ENCODE measurements at regions not wholly inside any gene's neighbourhood (a gene's known extent, or its start where the extent isn't known, plus 50 kb on each side); places are given as distances from the start of the nearest gene placed in this dataset.

DNA sequence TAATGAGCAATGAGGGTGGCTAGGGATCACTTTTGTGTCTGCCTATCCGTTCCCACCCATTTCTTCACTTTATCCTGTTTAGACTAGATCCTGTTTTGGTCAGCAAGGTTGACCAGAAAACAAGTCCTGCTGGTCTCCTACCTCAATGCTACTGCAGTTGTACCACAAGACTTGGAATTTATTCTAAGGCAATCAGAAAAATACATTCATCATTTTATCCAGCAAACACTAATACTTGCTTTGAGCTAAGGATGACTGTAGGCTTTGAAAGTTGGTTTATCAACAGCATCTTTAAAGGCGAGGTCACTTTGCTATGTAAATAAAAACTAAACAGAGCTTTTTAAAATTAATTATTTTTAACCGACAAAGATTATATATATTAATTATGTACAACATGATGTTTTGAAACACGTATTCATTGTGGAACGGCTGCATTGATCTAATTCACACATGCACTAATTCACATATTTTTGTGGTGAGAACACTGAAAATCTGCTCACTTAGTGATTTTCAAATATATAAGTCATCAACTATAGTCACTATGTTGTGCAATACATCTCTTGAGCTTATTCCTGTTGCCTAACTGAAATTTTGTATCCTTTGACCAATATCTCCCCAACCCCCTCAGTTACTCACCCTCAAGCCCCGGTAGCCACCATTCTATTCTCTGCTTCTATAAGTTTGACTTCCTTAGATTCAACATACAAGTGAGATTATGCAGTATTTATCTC lies 125.9 kb upstream of the HS3ST3A1 start (continued):
- TF ChIP-seq, protein P1, sequence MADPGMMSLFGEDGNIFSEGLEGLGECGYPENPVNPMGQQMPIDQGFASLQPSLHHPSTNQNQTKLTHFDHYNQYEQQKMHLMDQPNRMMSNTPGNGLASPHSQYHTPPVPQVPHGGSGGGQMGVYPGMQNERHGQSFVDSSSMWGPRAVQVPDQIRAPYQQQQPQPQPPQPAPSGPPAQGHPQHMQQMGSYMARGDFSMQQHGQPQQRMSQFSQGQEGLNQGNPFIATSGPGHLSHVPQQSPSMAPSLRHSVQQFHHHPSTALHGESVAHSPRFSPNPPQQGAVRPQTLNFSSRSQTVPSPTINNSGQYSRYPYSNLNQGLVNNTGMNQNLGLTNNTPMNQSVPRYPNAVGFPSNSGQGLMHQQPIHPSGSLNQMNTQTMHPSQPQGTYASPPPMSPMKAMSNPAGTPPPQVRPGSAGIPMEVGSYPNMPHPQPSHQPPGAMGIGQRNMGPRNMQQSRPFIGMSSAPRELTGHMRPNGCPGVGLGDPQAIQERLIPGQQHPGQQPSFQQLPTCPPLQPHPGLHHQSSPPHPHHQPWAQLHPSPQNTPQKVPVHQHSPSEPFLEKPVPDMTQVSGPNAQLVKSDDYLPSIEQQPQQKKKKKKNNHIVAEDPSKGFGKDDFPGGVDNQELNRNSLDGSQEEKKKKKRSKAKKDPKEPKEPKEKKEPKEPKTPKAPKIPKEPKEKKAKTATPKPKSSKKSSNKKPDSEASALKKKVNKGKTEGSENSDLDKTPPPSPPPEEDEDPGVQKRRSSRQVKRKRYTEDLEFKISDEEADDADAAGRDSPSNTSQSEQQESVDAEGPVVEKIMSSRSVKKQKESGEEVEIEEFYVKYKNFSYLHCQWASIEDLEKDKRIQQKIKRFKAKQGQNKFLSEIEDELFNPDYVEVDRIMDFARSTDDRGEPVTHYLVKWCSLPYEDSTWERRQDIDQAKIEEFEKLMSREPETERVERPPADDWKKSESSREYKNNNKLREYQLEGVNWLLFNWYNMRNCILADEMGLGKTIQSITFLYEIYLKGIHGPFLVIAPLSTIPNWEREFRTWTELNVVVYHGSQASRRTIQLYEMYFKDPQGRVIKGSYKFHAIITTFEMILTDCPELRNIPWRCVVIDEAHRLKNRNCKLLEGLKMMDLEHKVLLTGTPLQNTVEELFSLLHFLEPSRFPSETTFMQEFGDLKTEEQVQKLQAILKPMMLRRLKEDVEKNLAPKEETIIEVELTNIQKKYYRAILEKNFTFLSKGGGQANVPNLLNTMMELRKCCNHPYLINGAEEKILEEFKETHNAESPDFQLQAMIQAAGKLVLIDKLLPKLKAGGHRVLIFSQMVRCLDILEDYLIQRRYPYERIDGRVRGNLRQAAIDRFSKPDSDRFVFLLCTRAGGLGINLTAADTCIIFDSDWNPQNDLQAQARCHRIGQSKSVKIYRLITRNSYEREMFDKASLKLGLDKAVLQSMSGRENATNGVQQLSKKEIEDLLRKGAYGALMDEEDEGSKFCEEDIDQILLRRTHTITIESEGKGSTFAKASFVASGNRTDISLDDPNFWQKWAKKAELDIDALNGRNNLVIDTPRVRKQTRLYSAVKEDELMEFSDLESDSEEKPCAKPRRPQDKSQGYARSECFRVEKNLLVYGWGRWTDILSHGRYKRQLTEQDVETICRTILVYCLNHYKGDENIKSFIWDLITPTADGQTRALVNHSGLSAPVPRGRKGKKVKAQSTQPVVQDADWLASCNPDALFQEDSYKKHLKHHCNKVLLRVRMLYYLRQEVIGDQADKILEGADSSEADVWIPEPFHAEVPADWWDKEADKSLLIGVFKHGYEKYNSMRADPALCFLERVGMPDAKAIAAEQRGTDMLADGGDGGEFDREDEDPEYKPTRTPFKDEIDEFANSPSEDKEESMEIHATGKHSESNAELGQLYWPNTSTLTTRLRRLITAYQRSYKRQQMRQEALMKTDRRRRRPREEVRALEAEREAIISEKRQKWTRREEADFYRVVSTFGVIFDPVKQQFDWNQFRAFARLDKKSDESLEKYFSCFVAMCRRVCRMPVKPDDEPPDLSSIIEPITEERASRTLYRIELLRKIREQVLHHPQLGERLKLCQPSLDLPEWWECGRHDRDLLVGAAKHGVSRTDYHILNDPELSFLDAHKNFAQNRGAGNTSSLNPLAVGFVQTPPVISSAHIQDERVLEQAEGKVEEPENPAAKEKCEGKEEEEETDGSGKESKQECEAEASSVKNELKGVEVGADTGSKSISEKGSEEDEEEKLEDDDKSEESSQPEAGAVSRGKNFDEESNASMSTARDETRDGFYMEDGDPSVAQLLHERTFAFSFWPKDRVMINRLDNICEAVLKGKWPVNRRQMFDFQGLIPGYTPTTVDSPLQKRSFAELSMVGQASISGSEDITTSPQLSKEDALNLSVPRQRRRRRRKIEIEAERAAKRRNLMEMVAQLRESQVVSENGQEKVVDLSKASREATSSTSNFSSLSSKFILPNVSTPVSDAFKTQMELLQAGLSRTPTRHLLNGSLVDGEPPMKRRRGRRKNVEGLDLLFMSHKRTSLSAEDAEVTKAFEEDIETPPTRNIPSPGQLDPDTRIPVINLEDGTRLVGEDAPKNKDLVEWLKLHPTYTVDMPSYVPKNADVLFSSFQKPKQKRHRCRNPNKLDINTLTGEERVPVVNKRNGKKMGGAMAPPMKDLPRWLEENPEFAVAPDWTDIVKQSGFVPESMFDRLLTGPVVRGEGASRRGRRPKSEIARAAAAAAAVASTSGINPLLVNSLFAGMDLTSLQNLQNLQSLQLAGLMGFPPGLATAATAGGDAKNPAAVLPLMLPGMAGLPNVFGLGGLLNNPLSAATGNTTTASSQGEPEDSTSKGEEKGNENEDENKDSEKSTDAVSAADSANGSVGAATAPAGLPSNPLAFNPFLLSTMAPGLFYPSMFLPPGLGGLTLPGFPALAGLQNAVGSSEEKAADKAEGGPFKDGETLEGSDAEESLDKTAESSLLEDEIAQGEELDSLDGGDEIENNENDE (IDR thresholded peaks at IDR 0.05; ENCODE audit: insufficient replicate concordance, low read length), result no peak
- TF ChIP-seq CBX8 (IDR thresholded peaks at IDR 0.05; ENCODE audit: borderline replicate concordance, low read depth, low read length), result no peak
- TF ChIP-seq, protein P2, sequence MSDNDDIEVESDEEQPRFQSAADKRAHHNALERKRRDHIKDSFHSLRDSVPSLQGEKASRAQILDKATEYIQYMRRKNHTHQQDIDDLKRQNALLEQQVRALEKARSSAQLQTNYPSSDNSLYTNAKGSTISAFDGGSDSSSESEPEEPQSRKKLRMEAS (IDR thresholded peaks at IDR 0.05), result no peak
- TF ChIP-seq YY1 (IDR thresholded peaks at IDR 0.05; ENCODE audit: low read depth, low read length), result no peak
- no peak for TF ChIP-seq CTCF (IDR thresholded peaks at IDR 0.05; ENCODE audit: control extremely low read depth in 1 of 3, insufficient read depth in 1 of 3, low read depth in 1 of 3, low read length in 3 of 3)
- TF ChIP-seq KDM5A (IDR thresholded peaks at IDR 0.05; ENCODE audit: low read length), result no peak
- TF ChIP-seq NANOG (IDR thresholded peaks at IDR 0.05; ENCODE audit: insufficient read depth, low read depth, low read length, poor library complexity, severe bottlenecking), result no peak
- TF ChIP-seq TCF12 (IDR thresholded peaks at IDR 0.05; ENCODE audit: low read depth, low read length), result no peak

Data from H1 (cell line).